Fibroblast of mammary gland (primary cell): ENCODE measurements at regions not wholly inside any gene's neighbourhood (a gene's known extent, or its start where the extent isn't known, plus 50 kb on each side); places are given as distances from the start of the nearest gene placed in this dataset.
"Not testable (repeated sequence)": the region's sequence is repeated elsewhere in the genome, so short reads cannot be mapped to it uniquely, and the experiment has no call there.

Experiments used
- DNase-seq: peaks from one replicate; pipeline ENCODE4 v3.0.0-alpha.2; 2010; ENCODE audit warnings: low read depth
- H3K4me3 ChIP-seq: 2 replicates; pipeline ENCODE4 v1.5.1; 2011; ENCODE audit warnings: low read depth, mild to moderate bottlenecking, low read length, moderate library complexity; ENCODE audit not compliant: control insufficient read depth
- CTCF ChIP-seq: conservative IDR thresholded peaks from 2 replicates; pipeline ENCODE4 v1.5.1; 2011; ENCODE audit warnings: low read depth, low read length, inconsistent platforms; ENCODE audit not compliant: control insufficient read depth, insufficient read depth

- no peak overlapping the region for H3K4me3 ChIP-seq
- no peak for DNase-seq
- no peak for TF ChIP-seq CTCF
Observed at GRCh38 chr5:136840601-136841000, 475.3 kb upstream of the TRPC7 start.

GRCh38 chr5:136836093-136836492 lies 470.7 kb upstream of the TRPC7 start:
- no peak overlapping the region for H3K4me3 ChIP-seq
- no peak for TF ChIP-seq CTCF
- DNase-seq, result no peak

GRCh38 chr5:136820848-136821247 lies 455.5 kb upstream of the TRPC7 start:
- DNase-seq, result no peak
- no peak overlapping the region for H3K4me3 ChIP-seq
- TF ChIP-seq CTCF, result no peak

GRCh38 chr5:136819526-136820302 lies 454.4 kb upstream of the TRPC7 start:
- no peak for TF ChIP-seq CTCF
- DNase-seq, result peak; percentile 49

GRCh38 chr5:136816327-136816726 lies 451.0 kb upstream of the TRPC7 start:
- DNase-seq, result no peak
- TF ChIP-seq CTCF, result no peak
- H3K4me3 ChIP-seq, result no peak overlapping the region

More at GRCh38 chr5:136819526-136820302, 454.4 kb upstream of the TRPC7 start:
- no peak overlapping the region for H3K4me3 ChIP-seq

GRCh38 chr5:136814619-136815378 lies 449.5 kb upstream of the TRPC7 start:
- TF ChIP-seq CTCF, result no peak
- no peak overlapping the region for H3K4me3 ChIP-seq
- DNase-seq, result peak; percentile 91

- not testable (repeated sequence) for H3K4me3 ChIP-seq, DNase-seq
Observed at GRCh38 chr5:136812270-136812669, 446.9 kb upstream of the TRPC7 start.
